ENCODE measurements at regions not wholly inside any gene's neighbourhood (a gene's known extent, or its start where the extent isn't known, plus 50 kb on each side); places are given as distances from the start of the nearest gene placed in this dataset.

GRCh38 chr10:30176776-30177533 lies 117.6 kb upstream of the JCAD start:
- no peak for TF ChIP-seq CTCF (IDR thresholded peaks at IDR 0.05; ENCODE audit: low read depth, low read length)
- in situ Hi-C loops (cut with HindIII; ENCODE audit: low sequenced_read_pairs) = no loop called here
- no peak overlapping the region for H3K4me3 ChIP-seq (ENCODE audit: low read depth, low read length)
- DNase-seq (ENCODE audit: low read depth, low spot score) = no peak

- no peak overlapping the region for H3K4me3 ChIP-seq (ENCODE audit: low read depth, low read length)
- DNase-seq (ENCODE audit: low read depth, low spot score) = peak; percentile 64
- in situ Hi-C loops (cut with HindIII; ENCODE audit: low sequenced_read_pairs) = no loop called here
- no peak for TF ChIP-seq CTCF (IDR thresholded peaks at IDR 0.05; ENCODE audit: low read depth, low read length)
Observed at GRCh38 chr10:30176182-30176581, 116.8 kb upstream of the JCAD start.

GRCh38 chr10:30172673-30173072 lies 113.3 kb upstream of the JCAD start:
- in situ Hi-C loops (cut with HindIII; ENCODE audit: low sequenced_read_pairs) = no loop called here
- H3K4me3 ChIP-seq (ENCODE audit: low read depth, low read length) = no peak overlapping the region
- no peak for TF ChIP-seq CTCF (IDR thresholded peaks at IDR 0.05; ENCODE audit: low read depth, low read length)
- no peak for DNase-seq (ENCODE audit: low read depth, low spot score)

GRCh38 chr10:30172091-30172490 lies 112.7 kb upstream of the JCAD start:
- no peak for DNase-seq (ENCODE audit: low read depth, low spot score)
- no peak for TF ChIP-seq CTCF (IDR thresholded peaks at IDR 0.05; ENCODE audit: low read depth, low read length)
- no peak overlapping the region for H3K4me3 ChIP-seq (ENCODE audit: low read depth, low read length)
- in situ Hi-C loops (cut with HindIII; ENCODE audit: low sequenced_read_pairs) = no loop called here

- no peak overlapping the region for H3K4me3 ChIP-seq (ENCODE audit: low read depth, low read length)
- in situ Hi-C loops (cut with HindIII; ENCODE audit: low sequenced_read_pairs) = no loop called here
- DNase-seq (ENCODE audit: low read depth, low spot score) = no peak
- TF ChIP-seq CTCF (IDR thresholded peaks at IDR 0.05; ENCODE audit: low read depth, low read length) = no peak
Observed at GRCh38 chr10:30171601-30172000, 112.2 kb upstream of the JCAD start.

GRCh38 chr10:30170814-30171213 lies 111.4 kb upstream of the JCAD start:
- no peak overlapping the region for H3K4me3 ChIP-seq (ENCODE audit: low read depth, low read length)
- TF ChIP-seq CTCF (IDR thresholded peaks at IDR 0.05; ENCODE audit: low read depth, low read length) = no peak
- in situ Hi-C loops (cut with HindIII; ENCODE audit: low sequenced_read_pairs) = no loop called here
- no peak for DNase-seq (ENCODE audit: low read depth, low spot score)
